NK-92 treated with Interleukin-12 subunit alpha and Interleukin-12 subunit beta, amount 100 ng/mL, for 24 hours (cell line): ENCODE measurements at regions not wholly inside any gene's neighbourhood (a gene's known extent, or its start where the extent isn't known, plus 50 kb on each side); places are given as distances from the start of the nearest gene placed in this dataset.

Experiments used
- DNase-seq: peaks from one replicate; lab custom pipeline; 2025; lab: John Stamatoyannopoulos, UW

- no peak for DNase-seq
Measured at GRCh38 chr14:62381311-62382070, 619.3 kb downstream of the SNAPC1 start.

GRCh38 chr14:62409169-62409568 lies 636.1 kb downstream of the KCNH5 start:
- no peak for DNase-seq

GRCh38 chr14:62409626-62410300 lies 635.5 kb downstream of the KCNH5 start:
- DNase-seq: no peak

- no peak for DNase-seq
Measured at GRCh38 chr14:62420847-62421246, 624.4 kb downstream of the KCNH5 start.

- DNase-seq: no peak
Measured at GRCh38 chr14:62428429-62429203, 616.6 kb downstream of the KCNH5 start.

- DNase-seq: no peak
Measured at GRCh38 chr14:62429683-62430082, 615.6 kb downstream of the KCNH5 start.

GRCh38 chr14:62431496-62431895 lies 613.8 kb downstream of the KCNH5 start:
- DNase-seq: no peak

- DNase-seq: no peak
Measured at GRCh38 chr14:62432955-62433354, 612.3 kb downstream of the KCNH5 start.

- DNase-seq: no peak
Measured at GRCh38 chr14:62436261-62436660, 609.0 kb downstream of the KCNH5 start.

- no peak for DNase-seq
Measured at GRCh38 chr14:62439210-62439609, 606.0 kb downstream of the KCNH5 start.

- DNase-seq: no peak
Measured at GRCh38 chr14:62443796-62444195, 601.5 kb downstream of the KCNH5 start.

- DNase-seq: no peak
Measured at GRCh38 chr14:62445570-62445969, 599.7 kb downstream of the KCNH5 start.

GRCh38 chr14:62451221-62451620 lies 594.0 kb downstream of the KCNH5 start:
- DNase-seq: no peak

GRCh38 chr14:62453226-62453625 lies 592.0 kb downstream of the KCNH5 start:
- no peak for DNase-seq

- no peak for DNase-seq
Measured at GRCh38 chr14:62455446-62455845, 589.8 kb downstream of the KCNH5 start.

GRCh38 chr14:62462988-62463387 lies 582.3 kb downstream of the KCNH5 start:
- no peak for DNase-seq

- DNase-seq: no peak
Measured at GRCh38 chr14:62468946-62469345, 576.3 kb downstream of the KCNH5 start.

GRCh38 chr14:62470935-62471334 lies 574.3 kb downstream of the KCNH5 start:
- no peak for DNase-seq

- DNase-seq: no peak
Measured at GRCh38 chr14:62491146-62491545, 554.1 kb downstream of the KCNH5 start.

- no peak for DNase-seq
Measured at GRCh38 chr14:62497708-62498107, 547.5 kb downstream of the KCNH5 start.

GRCh38 chr14:62501021-62501750 lies 544.1 kb downstream of the KCNH5 start:
- no peak for DNase-seq

- no peak for DNase-seq
Measured at GRCh38 chr14:62505045-62505444, 540.2 kb downstream of the KCNH5 start.
